Activated T-cell treated with anti-CD3 and anti-CD28 coated beads for 24 hours (primary cell): ENCODE measurements at regions not wholly inside any gene's neighbourhood (a gene's known extent, or its start where the extent isn't known, plus 50 kb on each side); places are given as distances from the start of the nearest gene placed in this dataset.
"Not testable (repeated sequence)": the region's sequence is repeated elsewhere in the genome, so short reads cannot be mapped to it uniquely, and the experiment has no call there.

Source experiments
- DNase-seq: peaks from one replicate; pipeline ENCODE4 v3.0.0-alpha.2; 2020; ENCODE audit warnings: low read depth

GRCh38 chr18:60062831-60063230, 163.0 kb downstream of the PMAIP1 start:
- DNase-seq, result not testable (repeated sequence)

GRCh38 chr18:60062396-60062795, 162.6 kb downstream of the PMAIP1 start:
- DNase-seq, result no peak

- no peak for DNase-seq
Measured at GRCh38 chr18:60060578-60060977, 160.8 kb downstream of the PMAIP1 start.

- no peak for DNase-seq
Measured at GRCh38 chr18:60060026-60060425, 160.2 kb downstream of the PMAIP1 start.

- no peak for DNase-seq
Measured at GRCh38 chr18:60059216-60059615, 159.4 kb downstream of the PMAIP1 start.

GRCh38 chr18:60053747-60054304, 154.0 kb downstream of the PMAIP1 start:
- DNase-seq, result no peak

- DNase-seq, result no peak
Measured at GRCh38 chr18:60050821-60051220, 151.0 kb downstream of the PMAIP1 start.

GRCh38 chr18:60049172-60049571, 149.4 kb downstream of the PMAIP1 start:
- no peak for DNase-seq

- DNase-seq, result no peak
Measured at GRCh38 chr18:60047556-60047955, 147.8 kb downstream of the PMAIP1 start.

GRCh38 chr18:60044290-60045006, 144.7 kb downstream of the PMAIP1 start:
- no peak for DNase-seq

GRCh38 chr18:60040971-60041370, 141.2 kb downstream of the PMAIP1 start:
- no peak for DNase-seq

GRCh38 chr18:60038731-60039130, 138.9 kb downstream of the PMAIP1 start:
- DNase-seq, result no peak

GRCh38 chr18:60027397-60027796, 127.6 kb downstream of the PMAIP1 start:
- DNase-seq, result no peak

GRCh38 chr18:60024857-60025256, 125.1 kb downstream of the PMAIP1 start:
- no peak for DNase-seq

- DNase-seq, result no peak
Measured at GRCh38 chr18:60024345-60024744, 124.5 kb downstream of the PMAIP1 start.

- no peak for DNase-seq
Measured at GRCh38 chr18:60022671-60023276, 123.0 kb downstream of the PMAIP1 start.

GRCh38 chr18:60021556-60021955, 121.8 kb downstream of the PMAIP1 start:
- no peak for DNase-seq

- DNase-seq, result no peak
Measured at GRCh38 chr18:60020107-60020925, 120.5 kb downstream of the PMAIP1 start.

- DNase-seq, result no peak
Measured at GRCh38 chr18:60019463-60019840, 119.7 kb downstream of the PMAIP1 start.

GRCh38 chr18:60018618-60019462, 119.0 kb downstream of the PMAIP1 start:
- no peak for DNase-seq

- DNase-seq, result not testable (repeated sequence)
Measured at GRCh38 chr18:60018134-60018533, 118.3 kb downstream of the PMAIP1 start.

GRCh38 chr18:60017371-60017770, 117.6 kb downstream of the PMAIP1 start:
- DNase-seq, result no peak
